ENCODE measurements at regions not wholly inside any gene's neighbourhood (a gene's known extent, or its start where the extent isn't known, plus 50 kb on each side); places are given as distances from the start of the nearest gene placed in this dataset.

DNA sequence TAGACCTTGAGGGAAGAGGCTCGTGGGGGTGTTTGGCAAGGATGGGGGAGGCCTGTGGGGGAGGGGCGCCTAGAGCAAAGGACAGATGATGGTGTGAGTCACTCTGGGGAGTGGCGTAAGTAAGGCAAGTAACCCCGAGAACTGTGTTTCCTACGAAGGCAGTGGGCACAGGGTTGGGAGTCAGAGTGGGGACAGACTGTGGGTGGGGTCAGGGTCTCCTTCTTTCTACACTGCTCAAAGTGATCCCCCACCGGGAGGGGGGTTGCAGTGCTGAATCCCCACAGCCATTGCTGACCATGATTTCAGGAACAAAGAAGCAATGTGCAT lies 136.8 kb downstream of the TENT4A start:
- no peaks in the 10 kb centered on the region for H3K27me3 ChIP-seq
- TF ChIP-seq, protein P1, sequence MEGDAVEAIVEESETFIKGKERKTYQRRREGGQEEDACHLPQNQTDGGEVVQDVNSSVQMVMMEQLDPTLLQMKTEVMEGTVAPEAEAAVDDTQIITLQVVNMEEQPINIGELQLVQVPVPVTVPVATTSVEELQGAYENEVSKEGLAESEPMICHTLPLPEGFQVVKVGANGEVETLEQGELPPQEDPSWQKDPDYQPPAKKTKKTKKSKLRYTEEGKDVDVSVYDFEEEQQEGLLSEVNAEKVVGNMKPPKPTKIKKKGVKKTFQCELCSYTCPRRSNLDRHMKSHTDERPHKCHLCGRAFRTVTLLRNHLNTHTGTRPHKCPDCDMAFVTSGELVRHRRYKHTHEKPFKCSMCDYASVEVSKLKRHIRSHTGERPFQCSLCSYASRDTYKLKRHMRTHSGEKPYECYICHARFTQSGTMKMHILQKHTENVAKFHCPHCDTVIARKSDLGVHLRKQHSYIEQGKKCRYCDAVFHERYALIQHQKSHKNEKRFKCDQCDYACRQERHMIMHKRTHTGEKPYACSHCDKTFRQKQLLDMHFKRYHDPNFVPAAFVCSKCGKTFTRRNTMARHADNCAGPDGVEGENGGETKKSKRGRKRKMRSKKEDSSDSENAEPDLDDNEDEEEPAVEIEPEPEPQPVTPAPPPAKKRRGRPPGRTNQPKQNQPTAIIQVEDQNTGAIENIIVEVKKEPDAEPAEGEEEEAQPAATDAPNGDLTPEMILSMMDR (IDR thresholded peaks at IDR 0.05) = no peak
- no peak for TF ChIP-seq POLR2A (IDR thresholded peaks at IDR 0.05)
- no peaks in the 10 kb centered on the region for H3K4me1 ChIP-seq
- 46 to 58% methylated on average over 5 to 6 of the region's 6 CpGs for WGBS, 2 donors
- no peak for DNase-seq
- intact Hi-C loops (cut with DNase I) = no loop called here
- peaks cover 0 to 5% (median 0%) of the 10 kb centered on the region in 3 donors for H3K9me3 ChIP-seq
- H3K36me3 ChIP-seq = no peaks in the 10 kb centered on the region
- no peak overlapping the region for H3K4me3 ChIP-seq
- H3K27ac ChIP-seq = no peak overlapping the region

DNA sequence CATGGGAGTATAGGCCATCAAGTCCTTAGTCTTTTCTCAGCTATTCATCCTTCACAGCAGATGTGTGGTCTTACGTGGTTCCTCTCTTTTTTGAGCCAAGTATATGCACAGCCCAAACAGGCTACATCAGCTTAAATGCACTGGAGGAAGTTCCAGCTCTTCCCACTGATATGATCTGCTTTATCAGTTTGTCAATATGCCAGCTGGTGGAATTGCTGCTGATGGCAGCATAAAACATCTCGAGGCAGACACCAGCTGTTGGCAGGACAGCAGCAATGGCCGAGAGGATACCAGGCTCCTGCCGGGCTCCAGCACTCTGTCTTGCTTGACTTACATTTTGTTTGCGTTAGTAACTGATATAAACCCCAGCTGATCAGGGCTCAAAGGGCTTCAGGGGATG lies 143.4 kb downstream of the TENT4A start:
- WGBS, 2 donors = 48 to 66% methylated on average over 5 of the region's 5 CpGs
- no peak for DNase-seq
- TF ChIP-seq, protein P1 (IDR thresholded peaks at IDR 0.05) = no peak
- no peak for TF ChIP-seq POLR2A (IDR thresholded peaks at IDR 0.05)

DNA sequence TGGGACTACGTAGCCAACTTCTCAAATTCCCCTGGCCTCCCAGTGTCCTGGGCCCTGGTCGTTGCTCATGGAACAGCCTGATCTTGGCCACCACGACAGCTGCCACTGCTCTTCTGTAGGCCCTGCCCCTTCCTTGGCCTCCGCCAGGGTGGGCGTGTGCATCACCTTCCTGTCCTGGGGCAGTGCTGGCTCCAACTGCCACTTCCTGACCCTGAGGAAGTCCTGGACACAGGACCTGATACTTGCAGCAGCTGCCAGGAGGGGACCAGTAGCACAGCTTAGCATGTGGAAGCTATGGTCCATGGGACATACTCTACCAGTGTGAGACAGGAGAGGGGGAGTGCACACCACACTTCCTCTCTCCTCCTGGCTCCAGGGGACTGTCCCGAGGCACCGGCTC lies 145.2 kb downstream of the TENT4A start:
- no peaks in the 10 kb centered on the region for H3K9me3 ChIP-seq
- no peak for TF ChIP-seq POLR2A (IDR thresholded peaks at IDR 0.05)
- TF ChIP-seq, protein P1 (IDR thresholded peaks at IDR 0.05) = no peak
- no peaks in the 10 kb centered on the region for H3K27me3 ChIP-seq
- no peaks in the 10 kb centered on the region for H3K36me3 ChIP-seq
- intact Hi-C loops (cut with DNase I) = no loop called here
- WGBS, 2 donors = 54 to 58% methylated on average over 5 of the region's 7 CpGs
- DNase-seq = no peak
- H3K4me3 ChIP-seq = no peak overlapping the region
- H3K27ac ChIP-seq = no peak overlapping the region
- H3K4me1 ChIP-seq = no peaks in the 10 kb centered on the region

More for the DNA sequence above, 143.4 kb downstream of the TENT4A start:
- H3K27me3 ChIP-seq = no peaks in the 10 kb centered on the region
- H3K4me3 ChIP-seq = no peak overlapping the region
- H3K27ac ChIP-seq = no peak overlapping the region
- H3K36me3 ChIP-seq = no peaks in the 10 kb centered on the region
- intact Hi-C loops (cut with DNase I) = no loop called here
- peaks cover 0 to 4% (median 0%) of the 10 kb centered on the region in 3 donors for H3K9me3 ChIP-seq
- no peaks in the 10 kb centered on the region for H3K4me1 ChIP-seq

DNA sequence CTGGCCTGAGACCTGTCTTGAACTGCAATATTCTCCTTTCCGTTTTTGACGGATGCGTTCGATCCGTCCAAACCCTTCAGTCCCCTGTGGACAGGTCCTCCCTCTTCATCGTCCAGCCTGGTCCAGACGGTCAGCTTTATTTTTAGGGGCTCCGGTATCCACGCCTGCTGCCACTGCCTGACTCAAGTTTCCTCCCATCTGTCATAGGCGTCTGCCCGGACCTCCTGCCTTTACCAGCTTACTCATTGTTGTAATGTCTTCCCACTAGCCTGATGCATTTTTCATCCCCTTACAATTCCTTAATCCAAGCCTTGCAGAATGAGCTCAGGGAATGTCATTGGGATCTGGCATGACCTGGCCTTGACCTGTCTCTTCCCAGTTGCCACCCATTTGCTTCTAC lies 145.8 kb downstream of the TENT4A start:
- no peak for DNase-seq
- no peak for TF ChIP-seq POLR2A (IDR thresholded peaks at IDR 0.05)
- TF ChIP-seq, protein P1 (IDR thresholded peaks at IDR 0.05) = no peak
- no peaks in the 10 kb centered on the region for H3K4me1 ChIP-seq
- no peak overlapping the region for H3K27ac ChIP-seq
- no peaks in the 10 kb centered on the region for H3K9me3 ChIP-seq
- intact Hi-C loops (cut with DNase I) = no loop called here
- H3K27me3 ChIP-seq = no peaks in the 10 kb centered on the region
- no peak overlapping the region for H3K4me3 ChIP-seq
- no peaks in the 10 kb centered on the region for H3K36me3 ChIP-seq
- 73 to 85% methylated on average over 11 of the region's 11 CpGs for WGBS, 2 donors

DNA sequence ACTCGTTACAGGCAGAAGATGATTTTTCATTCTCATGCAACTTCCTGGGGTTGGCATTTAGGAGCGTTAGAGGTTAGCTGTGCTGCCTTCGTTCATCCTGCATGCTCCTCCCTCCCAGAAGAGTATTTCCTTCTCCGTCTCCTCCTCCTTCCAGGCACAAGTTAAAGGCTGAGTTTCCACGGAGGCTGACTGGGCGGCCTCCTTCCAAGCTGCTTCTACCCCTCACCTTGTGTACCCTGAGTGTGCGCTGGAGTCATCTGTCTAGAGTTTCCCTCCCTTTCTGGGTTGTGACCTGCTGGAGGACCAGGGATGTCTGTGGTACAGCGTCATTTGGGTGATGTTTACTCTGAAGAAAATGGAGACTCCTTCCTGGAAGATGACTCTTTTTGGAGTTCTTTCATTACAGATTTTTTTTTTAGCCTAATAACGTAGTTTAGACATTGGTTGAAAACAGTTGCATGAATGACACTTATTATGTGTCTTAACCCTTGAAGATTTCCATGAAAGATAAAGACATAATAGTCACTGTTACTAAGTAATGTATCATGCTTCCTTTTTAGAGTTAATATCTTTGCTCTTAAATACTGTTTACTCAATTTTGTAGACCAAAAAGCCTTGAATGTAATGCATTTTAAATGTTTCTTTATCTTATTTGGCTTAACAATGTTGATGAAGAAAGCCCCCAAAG lies 146.9 kb downstream of the TENT4A start:
- no peak for TF ChIP-seq POLR2A (IDR thresholded peaks at IDR 0.05)
- TF ChIP-seq, protein P1 (IDR thresholded peaks at IDR 0.05) = no peak
- intact Hi-C loops (cut with DNase I) = no loop called here
- no peak for DNase-seq
- H3K36me3 ChIP-seq = no peaks in the 10 kb centered on the region
- H3K9me3 ChIP-seq = no peaks in the 10 kb centered on the region
- no peak overlapping the region for H3K4me3 ChIP-seq
- WGBS, 2 donors = 68 to 74% methylated on average over 9 of the region's 9 CpGs
- H3K27ac ChIP-seq = no peak overlapping the region
- no peaks in the 10 kb centered on the region for H3K27me3 ChIP-seq
- H3K4me1 ChIP-seq = no peaks in the 10 kb centered on the region

Data from esophagus squamous epithelium (tissue), 5 donors.